ENCODE measurements at regions not wholly inside any gene's neighbourhood (a gene's known extent, or its start where the extent isn't known, plus 50 kb on each side); places are given as distances from the start of the nearest gene placed in this dataset.

- TF ChIP-seq YY1 (IDR thresholded peaks at IDR 0.05; ENCODE audit: insufficient read depth, insufficient read length) (no peak), SUZ12 (IDR thresholded peaks at IDR 0.05; ENCODE audit: extremely low read depth, insufficient read depth, insufficient read length) (no peak), ZNF274 (IDR thresholded peaks at IDR 0.05; ENCODE audit: low read depth, low read length) (no peak)
Observed at GRCh38 chr13:65488606-65489005, 1741.5 kb downstream of the PCDH9 start.
